ENCODE measurements at regions not wholly inside any gene's neighbourhood (a gene's known extent, or its start where the extent isn't known, plus 50 kb on each side); places are given as distances from the start of the nearest gene placed in this dataset.

DNA sequence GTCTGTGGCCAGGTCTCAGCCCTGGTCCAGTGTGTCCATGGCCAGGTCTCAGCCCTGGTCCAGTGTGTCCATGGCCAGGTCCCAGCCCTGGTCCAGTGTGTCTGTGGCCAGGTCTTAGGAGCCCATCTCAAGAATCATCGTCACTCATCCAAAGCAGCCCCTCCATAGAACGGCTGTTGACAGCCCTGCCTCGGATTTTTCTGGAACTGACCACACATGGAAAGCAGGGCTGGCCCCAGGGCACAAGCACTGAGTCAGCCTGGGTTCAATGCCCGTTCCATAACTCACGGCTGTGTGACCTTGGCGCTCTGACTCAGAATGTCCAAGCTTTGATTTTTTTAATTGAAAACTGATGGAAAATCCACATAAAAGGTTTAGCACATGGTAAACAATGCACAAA, 59.9 kb upstream of the SNTG2 start:
- no peak overlapping the region for H3K27ac ChIP-seq
- DNase-seq, result no peak
- no peaks in the 10 kb centered on the region for H3K4me1 ChIP-seq
- H3K36me3 ChIP-seq, result no peaks in the 10 kb centered on the region
- no peaks in the 10 kb centered on the region for H3K27me3 ChIP-seq
- H3K9me3 ChIP-seq, result no peaks in the 10 kb centered on the region
- TF ChIP-seq, protein P1, sequence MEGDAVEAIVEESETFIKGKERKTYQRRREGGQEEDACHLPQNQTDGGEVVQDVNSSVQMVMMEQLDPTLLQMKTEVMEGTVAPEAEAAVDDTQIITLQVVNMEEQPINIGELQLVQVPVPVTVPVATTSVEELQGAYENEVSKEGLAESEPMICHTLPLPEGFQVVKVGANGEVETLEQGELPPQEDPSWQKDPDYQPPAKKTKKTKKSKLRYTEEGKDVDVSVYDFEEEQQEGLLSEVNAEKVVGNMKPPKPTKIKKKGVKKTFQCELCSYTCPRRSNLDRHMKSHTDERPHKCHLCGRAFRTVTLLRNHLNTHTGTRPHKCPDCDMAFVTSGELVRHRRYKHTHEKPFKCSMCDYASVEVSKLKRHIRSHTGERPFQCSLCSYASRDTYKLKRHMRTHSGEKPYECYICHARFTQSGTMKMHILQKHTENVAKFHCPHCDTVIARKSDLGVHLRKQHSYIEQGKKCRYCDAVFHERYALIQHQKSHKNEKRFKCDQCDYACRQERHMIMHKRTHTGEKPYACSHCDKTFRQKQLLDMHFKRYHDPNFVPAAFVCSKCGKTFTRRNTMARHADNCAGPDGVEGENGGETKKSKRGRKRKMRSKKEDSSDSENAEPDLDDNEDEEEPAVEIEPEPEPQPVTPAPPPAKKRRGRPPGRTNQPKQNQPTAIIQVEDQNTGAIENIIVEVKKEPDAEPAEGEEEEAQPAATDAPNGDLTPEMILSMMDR (IDR thresholded peaks at IDR 0.05), result no peak
- H3K9ac ChIP-seq (ENCODE audit: low read depth in 2 of 2, low read length in 2 of 2), result no peak overlapping the region
- intact Hi-C loops (cut with DNase I), result no loop called here
- H3K4me3 ChIP-seq, result no peak overlapping the region

DNA sequence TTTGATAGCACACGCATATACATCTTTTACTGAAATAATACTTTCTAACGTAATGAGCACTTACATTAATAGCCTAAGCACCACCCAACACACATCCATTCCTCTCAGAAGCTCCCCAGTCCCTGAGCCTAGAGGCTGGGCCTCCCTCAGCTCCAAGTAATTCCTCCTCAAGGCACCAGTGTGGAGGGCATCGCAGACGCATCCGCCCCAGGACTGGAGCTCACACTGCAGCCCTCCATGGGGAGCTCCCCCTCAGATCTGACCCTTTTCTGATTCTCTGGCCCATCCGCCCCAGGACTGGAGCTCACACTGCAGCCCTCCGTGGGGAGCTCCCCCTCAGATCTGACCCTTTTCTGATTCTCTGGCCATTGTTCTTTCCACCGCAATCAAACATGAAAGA, 60.4 kb upstream of the SNTG2 start:
- TF ChIP-seq, protein P1 (IDR thresholded peaks at IDR 0.05), result no peak
- no peak for DNase-seq
- Histone ChIP-seq H3K9me3 (no peaks in the 10 kb centered on the region), H3K4me3 (no peak overlapping the region), H3K27me3 (no peaks in the 10 kb centered on the region), H3K4me1 (no peaks in the 10 kb centered on the region), H3K36me3 (no peaks in the 10 kb centered on the region), H3K9ac (ENCODE audit: low read depth in 2 of 2, low read length in 2 of 2) (no peak overlapping the region), H3K27ac (no peak overlapping the region)
- intact Hi-C loops (cut with DNase I), result no loop called here

DNA sequence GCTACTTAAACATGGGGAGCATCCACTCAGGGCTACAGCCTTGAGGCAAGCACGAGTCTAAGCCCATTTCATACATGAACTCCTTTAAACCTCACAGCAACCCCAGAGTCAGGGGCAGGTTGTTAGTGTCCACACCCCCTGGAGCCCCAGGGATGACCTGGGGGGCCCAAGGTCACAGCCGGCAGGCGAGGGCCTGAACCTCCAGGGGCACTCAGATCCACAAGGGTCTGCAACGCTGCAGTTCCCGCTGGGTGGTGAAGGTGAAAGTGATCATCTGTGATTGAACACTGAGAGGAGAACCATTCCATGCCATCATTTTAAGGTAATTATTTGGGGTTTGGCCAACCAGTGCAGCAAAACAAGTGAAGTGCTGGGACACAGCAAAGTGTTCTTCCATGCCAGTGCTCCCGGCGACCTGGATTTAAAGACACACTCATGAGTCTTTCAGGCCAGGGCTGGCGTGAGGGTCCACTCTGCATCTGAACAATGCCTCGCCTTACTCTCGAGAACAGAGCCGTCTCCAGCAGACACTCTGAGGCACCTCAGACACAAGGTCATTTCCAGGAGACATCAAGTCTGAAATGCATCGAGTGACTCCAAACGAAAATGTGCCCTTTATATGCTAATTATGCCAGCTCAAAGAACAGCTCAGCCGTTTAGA, 61.6 kb upstream of the SNTG2 start:
- Histone ChIP-seq H3K36me3 (no peaks in the 10 kb centered on the region), H3K4me1 (no peaks in the 10 kb centered on the region), H3K9me3 (no peaks in the 10 kb centered on the region), H3K9ac (ENCODE audit: low read depth in 2 of 2, low read length in 2 of 2) (no peak overlapping the region), H3K27ac (no peak overlapping the region), H3K27me3 (no peaks in the 10 kb centered on the region), H3K4me3 (no peak overlapping the region)
- TF ChIP-seq, protein P1 (IDR thresholded peaks at IDR 0.05), result no peak
- DNase-seq, result no peak
- intact Hi-C loops (cut with DNase I), result no loop called here

DNA sequence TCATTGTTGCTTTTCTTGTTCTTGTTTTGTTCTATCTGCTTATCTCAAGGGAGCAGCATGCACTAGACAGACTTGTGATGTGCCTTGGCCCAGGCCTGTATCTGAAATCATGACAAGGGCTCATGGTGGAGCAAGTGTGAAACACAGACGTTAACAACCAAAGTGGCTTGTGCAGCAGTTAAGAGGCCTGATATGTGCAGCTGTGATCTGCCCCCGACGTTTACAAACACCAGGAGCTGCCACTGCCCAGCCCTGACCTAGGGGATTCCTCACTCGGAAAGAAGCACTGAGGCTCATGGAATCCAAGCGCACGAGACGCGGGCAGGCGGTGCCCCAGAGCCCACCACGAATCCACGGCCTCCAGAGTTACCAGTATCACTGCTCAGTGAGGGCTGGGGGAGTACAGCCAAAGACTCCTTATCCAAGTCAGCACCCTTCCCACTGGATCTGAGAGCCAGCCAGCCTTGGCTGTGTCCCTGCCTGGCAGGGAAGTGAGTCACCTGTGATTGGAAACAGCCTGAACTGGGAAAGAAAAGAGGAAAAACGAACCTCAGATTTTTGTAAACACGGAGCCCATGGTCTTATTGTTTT, 62.3 kb upstream of the SNTG2 start:
- Histone ChIP-seq H3K36me3 (no peaks in the 10 kb centered on the region), H3K9ac (ENCODE audit: low read depth in 2 of 2, low read length in 2 of 2) (no peak overlapping the region), H3K27me3 (peaks cover 5% of the 10 kb centered on the region), H3K9me3 (no peaks in the 10 kb centered on the region), H3K27ac (no peak overlapping the region), H3K4me1 (no peaks in the 10 kb centered on the region), H3K4me3 (no peak overlapping the region)
- TF ChIP-seq, protein P1 (IDR thresholded peaks at IDR 0.05), result no peak
- intact Hi-C loops (cut with DNase I), result no loop called here
- DNase-seq, result no peak

DNA sequence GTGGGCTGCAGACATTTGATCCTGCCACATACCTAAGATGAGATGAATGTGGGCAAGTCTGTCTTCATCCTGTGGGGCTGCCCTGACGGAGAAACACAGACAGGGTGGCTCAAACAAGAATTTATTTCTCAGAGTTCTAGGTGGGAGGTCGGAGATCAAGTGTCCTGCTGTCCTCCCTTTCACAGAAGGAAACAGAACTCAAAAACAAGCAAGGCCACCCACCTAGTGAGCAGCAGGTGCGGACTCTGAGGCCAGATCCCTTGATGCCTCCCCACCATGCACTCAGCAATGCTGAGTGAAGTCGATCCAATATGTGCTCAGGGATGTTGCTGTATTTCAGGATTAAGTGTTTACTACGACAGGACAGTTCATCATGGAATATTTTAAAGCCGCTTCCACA, 63.0 kb upstream of the SNTG2 start:
- no peak for DNase-seq
- TF ChIP-seq, protein P1 (IDR thresholded peaks at IDR 0.05), result no peak
- intact Hi-C loops (cut with DNase I), result no loop called here
- Histone ChIP-seq H3K27ac (no peak overlapping the region), H3K36me3 (no peaks in the 10 kb centered on the region), H3K9ac (ENCODE audit: low read depth in 2 of 2, low read length in 2 of 2) (no peak overlapping the region), H3K4me1 (no peaks in the 10 kb centered on the region), H3K9me3 (no peaks in the 10 kb centered on the region), H3K4me3 (no peak overlapping the region), H3K27me3 (peaks cover 11% of the 10 kb centered on the region)
